Lower lobe of right lung (tissue), 2 donors: ENCODE measurements at regions not wholly inside any gene's neighbourhood (a gene's known extent, or its start where the extent isn't known, plus 50 kb on each side); places are given as distances from the start of the nearest gene placed in this dataset.
A peak's percentile ranks its signal among the peaks of the same experiment; 100 is the strongest.

Experiments used
- ATAC-seq, 2 donors: fragments of 200-7000 bp; cut with Tn5 transposase; one replicate each; pipeline ENCODE4 v1.9.1; 2020 to 2022; ENCODE audit warnings: mild to moderate bottlenecking in 2 of 2, moderate library complexity in 2 of 2
- DNase-seq: peaks from one replicate; pipeline ENCODE4 v3.0.0-alpha.2; 2020
- H3K27ac ChIP-seq: fragments of 200-600 bp; one replicate; pipeline ENCODE4 v1.8.0; 2022
- H3K27me3 ChIP-seq: fragments of 200-600 bp; one replicate; pipeline ENCODE4 v1.8.0; 2022; ENCODE audit warnings: low read depth
- H3K36me3 ChIP-seq: fragments of 200-600 bp; one replicate; pipeline ENCODE4 v1.8.0; 2022; ENCODE audit warnings: mild to moderate bottlenecking
- H3K4me1 ChIP-seq: fragments of 200-600 bp; one replicate; pipeline ENCODE4 v1.8.0; 2022
- H3K4me3 ChIP-seq: fragments of 200-600 bp; one replicate; pipeline ENCODE4 v1.8.0; 2022; ENCODE audit warnings: mild to moderate bottlenecking
- H3K9me3 ChIP-seq: fragments of 200-600 bp; one replicate; pipeline ENCODE4 v1.8.0; 2022
- CTCF ChIP-seq: fragments of 200-600 bp; IDR thresholded peaks from one replicate; pipeline ENCODE4 v1.8.0; 2022; ENCODE audit warnings: antibody characterized with exemption, mild to moderate bottlenecking
- intact Hi-C: fragments of 100-400 bp; cut with DNase I; formaldehyde crosslinking; loops from one replicate; pipeline ENCODE4 v1.11.0; 2022
- donor health status: DM: no; HTN: yes; CAD: no; lungs with severe emphysema.

GRCh38 chr10:78532480-78533042 is 498.9 kb downstream of the RPS24 start:
- TF ChIP-seq CTCF: no peak
- Histone ChIP-seq H3K9me3 (no peaks in the 10 kb centered on the region), H3K27me3 (no peaks in the 10 kb centered on the region), H3K36me3 (no peaks in the 10 kb centered on the region), H3K4me3 (no peak overlapping the region), H3K27ac (no peak overlapping the region), H3K4me1 (peaks cover 5% of the 10 kb centered on the region)
- DNase-seq: no peak
- ATAC-seq: peak; percentile 12 to 21
- intact Hi-C loops: no loop called here

GRCh38 chr10:78533098-78533497 is 499.4 kb downstream of the RPS24 start:
- H3K27ac ChIP-seq: no peak overlapping the region
- H3K27me3 ChIP-seq: no peaks in the 10 kb centered on the region
- H3K9me3 ChIP-seq: no peaks in the 10 kb centered on the region
- peak; percentile 51 to 77 for ATAC-seq
- peak; percentile 58 for DNase-seq
- H3K4me1 ChIP-seq: peaks cover 5% of the 10 kb centered on the region
- intact Hi-C loops: no loop called here
- no peaks in the 10 kb centered on the region for H3K36me3 ChIP-seq
- TF ChIP-seq CTCF: no peak
- no peak overlapping the region for H3K4me3 ChIP-seq

GRCh38 chr10:78533776-78534175 is 500.1 kb downstream of the RPS24 start:
- no peak for ATAC-seq
- no peaks in the 10 kb centered on the region for H3K36me3 ChIP-seq
- DNase-seq: no peak
- H3K4me1 ChIP-seq: peaks cover 5% of the 10 kb centered on the region
- H3K27me3 ChIP-seq: no peaks in the 10 kb centered on the region
- no peaks in the 10 kb centered on the region for H3K9me3 ChIP-seq
- no peak for TF ChIP-seq CTCF
- no peak overlapping the region for H3K4me3 ChIP-seq
- intact Hi-C loops: no loop called here
- H3K27ac ChIP-seq: no peak overlapping the region

GRCh38 chr10:78535716-78536218 is 502.1 kb downstream of the RPS24 start:
- Histone ChIP-seq H3K27ac (no peak overlapping the region), H3K4me1 (peaks cover 5% of the 10 kb centered on the region), H3K27me3 (no peaks in the 10 kb centered on the region), H3K4me3 (no peak overlapping the region), H3K9me3 (no peaks in the 10 kb centered on the region), H3K36me3 (no peaks in the 10 kb centered on the region)
- no peak for TF ChIP-seq CTCF
- ATAC-seq (no peak), DNase-seq (no peak)
- intact Hi-C loops: no loop called here

GRCh38 chr10:78537018-78537417 is 503.4 kb downstream of the RPS24 start:
- H3K4me1 ChIP-seq: peaks cover 13% of the 10 kb centered on the region
- H3K27me3 ChIP-seq: no peaks in the 10 kb centered on the region
- ATAC-seq (no peak), DNase-seq (no peak)
- H3K4me3 ChIP-seq: no peak overlapping the region
- H3K36me3 ChIP-seq: no peaks in the 10 kb centered on the region
- no peak for TF ChIP-seq CTCF
- H3K9me3 ChIP-seq: no peaks in the 10 kb centered on the region
- intact Hi-C loops: no loop called here
- H3K27ac ChIP-seq: no peak overlapping the region
